Stimulated activated CD8-positive, alpha-beta memory T cell treated with anti-CD3 and anti-CD28 coated beads, Interleukin-4, amount 100 ng/mL, for 24 hours (primary cell): ENCODE measurements at regions not wholly inside any gene's neighbourhood (a gene's known extent, or its start where the extent isn't known, plus 50 kb on each side); places are given as distances from the start of the nearest gene placed in this dataset.

Experiments
- DNase-seq: peaks from one replicate; pipeline ENCODE4 v3.0.0-alpha.2; 2020; ENCODE audit warnings: low read depth

DNA sequence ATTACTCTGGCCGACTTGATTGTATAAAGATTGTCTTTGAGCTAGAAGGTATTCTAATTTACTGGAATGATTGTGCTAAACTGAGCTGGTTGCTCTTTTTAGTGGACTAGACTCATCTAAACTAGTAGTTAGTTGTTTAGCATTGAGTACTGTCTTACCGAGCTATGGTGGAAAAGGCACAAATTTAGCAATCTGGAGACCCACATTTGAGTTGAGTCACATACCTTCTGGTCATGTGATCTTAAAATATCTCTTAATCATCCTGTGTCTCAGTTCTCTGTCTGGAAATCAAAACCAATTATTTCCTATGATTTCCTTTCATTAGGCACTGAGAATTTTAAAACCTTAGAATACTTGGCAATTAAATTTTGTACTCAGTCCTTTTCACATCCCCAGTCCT lies 349.5 kb downstream of the IRS2 start:
- DNase-seq = no peak

DNA sequence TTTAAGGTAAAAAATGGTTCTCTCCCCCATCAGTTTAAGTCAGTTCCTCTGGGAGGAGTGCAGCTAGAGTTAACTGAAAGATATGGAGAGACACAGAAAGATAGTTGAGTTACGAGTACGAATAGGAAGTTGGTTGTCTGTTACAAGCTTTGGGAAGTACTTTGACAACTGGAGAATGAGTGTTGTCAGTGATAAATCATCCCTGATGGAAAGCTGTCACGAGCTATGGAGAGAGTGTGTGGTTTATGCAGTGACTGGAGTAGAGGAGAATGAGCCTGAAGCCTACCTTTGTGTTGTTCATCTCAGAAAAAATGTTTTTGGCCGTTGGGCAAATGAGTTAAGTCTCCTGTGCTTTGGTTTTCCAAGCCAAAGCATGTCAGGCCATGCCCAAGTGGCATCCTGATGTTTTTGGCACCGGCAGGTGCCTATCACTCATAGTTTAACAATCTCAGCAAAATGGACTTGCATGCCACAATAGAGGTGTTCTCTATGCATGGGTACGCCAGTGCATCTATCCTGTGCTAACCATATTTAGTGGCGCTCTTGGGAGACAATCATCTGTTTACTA lies 350.2 kb downstream of the IRS2 start:
- no peak for DNase-seq

DNA sequence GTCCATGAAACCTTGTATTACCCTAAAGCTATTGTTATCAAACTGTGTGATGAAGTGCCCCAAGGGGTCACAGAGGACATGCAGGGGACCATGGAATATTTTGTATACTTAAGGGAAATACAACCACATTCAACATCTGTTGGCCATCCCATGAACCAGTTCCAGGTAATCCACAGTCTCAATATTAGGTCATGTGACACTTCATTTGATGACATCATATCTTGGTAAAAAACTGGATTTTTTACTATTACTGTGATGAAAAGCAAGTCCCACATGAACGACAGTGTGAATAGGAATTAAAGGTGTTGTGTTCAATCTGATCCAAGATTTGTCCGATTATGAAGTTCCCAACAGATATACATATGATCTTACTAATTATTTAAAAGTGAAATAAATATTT lies 355.2 kb downstream of the IRS2 start:
- DNase-seq = no peak

DNA sequence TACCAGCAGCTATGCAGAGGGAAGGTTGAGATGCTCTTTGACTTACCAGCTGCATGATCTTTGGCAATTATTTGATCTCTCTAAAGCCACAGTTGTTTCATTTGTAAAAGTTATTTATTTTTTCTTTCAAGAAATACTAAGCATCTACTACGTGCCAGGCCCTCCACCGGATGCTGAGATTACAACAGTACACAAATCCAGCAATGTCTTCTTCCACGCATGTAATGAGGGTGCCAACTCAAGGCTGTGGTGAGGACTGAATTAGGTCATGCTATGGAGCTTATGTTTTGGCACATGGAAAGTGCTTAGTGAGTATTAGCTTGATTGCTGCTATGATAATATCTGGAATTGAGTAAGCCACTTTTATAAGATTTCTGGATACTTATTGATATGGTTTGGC lies 358.2 kb downstream of the IRS2 start:
- no peak for DNase-seq

DNA sequence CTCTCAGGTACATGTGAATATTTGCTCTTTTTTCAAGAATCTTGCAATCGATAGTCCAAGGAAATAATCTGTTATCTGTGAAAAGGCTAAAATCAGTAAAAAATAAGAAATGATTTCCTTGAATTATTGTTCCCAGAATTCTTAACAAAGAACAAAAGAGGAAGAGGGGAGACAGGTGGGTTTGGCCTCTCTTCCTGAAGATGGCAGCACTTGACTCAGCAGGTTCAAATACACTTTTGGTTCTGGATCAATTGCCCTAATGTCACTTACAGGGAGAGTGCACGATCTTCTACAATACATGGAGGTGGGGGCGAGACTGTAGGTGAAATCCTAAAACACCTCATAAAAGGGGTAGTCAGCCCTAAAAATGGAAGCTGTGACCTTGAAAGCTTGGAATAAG lies 358.7 kb downstream of the IRS2 start:
- no peak for DNase-seq

DNA sequence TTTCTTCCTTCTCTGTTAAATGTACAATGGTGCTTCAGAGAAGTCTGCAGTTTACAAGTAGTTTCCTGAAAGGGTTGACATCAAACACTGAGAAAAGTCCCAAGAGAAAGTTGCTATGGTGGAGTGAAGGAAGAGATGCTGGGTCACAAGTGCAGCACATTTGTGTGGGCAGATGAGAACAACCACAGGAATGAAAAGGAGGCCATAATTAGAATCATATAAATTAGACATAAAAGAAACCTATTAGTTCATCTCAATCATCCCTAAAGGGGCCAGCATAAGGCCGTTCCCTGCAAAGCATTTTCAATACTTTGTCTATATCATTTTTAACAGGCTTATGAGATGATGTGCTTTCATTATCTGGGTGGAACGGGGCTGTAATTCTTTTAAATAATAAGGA lies 359.2 kb downstream of the IRS2 start:
- no peak for DNase-seq

DNA sequence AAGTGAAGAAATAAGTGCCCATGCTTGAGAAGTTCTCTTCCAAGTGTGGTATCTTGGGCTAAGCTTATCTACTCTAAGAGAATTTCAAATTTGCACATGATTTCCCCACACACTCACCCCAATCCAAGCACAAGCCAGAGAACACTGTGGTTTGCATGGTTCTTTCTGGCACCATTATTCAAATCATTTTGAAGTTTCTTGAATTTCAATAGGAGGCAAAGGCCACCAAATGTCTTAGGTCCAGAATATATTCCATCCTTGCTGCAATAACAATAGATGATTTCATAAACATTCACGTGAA lies 359.7 kb downstream of the IRS2 start:
- no peak for DNase-seq

DNA sequence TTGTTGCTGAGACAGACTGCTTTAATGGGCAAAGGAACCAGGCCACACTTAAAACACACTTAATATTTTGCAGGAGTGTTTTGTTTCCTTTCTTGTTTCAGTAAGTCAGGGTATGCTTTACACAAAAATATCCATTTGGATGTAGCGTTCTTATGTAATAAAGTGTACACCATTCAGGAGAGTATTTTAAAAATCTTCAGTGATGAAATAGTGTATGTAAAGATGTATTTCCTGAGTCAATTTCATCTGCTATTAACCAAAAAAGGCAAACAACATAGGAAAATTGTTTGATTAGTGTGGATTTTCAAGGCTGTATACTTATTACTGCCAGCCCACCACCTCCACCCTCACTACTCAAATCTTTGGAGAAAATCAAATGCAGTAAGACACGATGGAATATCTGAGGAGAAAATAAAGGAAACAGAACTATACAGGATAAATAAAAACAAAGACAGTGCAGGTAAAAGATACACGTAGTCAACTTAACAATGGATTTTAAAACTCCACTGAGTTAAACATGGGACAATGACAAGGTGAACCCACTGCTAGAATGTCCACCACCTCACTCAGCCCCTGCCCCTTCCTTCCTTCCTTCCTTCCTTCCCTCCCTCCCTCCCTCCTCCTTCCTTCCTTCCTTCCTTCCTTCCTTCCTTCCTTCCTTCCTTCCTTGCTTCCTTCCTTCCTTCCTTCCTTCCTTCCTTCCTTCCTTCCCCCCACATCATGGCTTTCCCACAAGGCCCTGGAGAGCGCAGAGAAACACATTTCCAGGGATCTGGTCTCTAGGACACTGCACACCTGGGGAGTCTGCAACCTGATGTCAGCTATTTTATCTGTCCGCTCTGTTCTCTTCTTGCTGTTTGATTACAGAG lies 360.3 kb downstream of the IRS2 start:
- DNase-seq = no peak

DNA sequence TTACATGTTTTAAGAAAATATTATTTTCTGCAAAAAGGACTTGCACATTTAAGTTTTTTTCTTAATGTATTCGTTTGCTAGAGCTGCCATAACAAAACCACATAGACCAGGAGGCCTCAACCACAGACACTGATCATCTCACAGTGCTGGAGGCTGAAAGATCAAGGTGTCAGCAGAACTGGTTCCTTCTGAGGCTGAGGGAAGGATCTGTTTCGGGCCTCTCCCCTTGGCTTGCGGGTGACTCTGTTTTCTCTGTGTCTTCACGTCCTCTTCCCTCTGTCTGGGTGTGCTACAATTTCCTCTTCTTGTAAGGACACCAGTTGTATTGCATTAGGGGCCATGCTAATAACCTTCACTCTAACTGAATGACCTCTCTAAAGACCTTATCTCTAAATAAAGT lies 364.2 kb downstream of the IRS2 start:
- DNase-seq = no peak

DNA sequence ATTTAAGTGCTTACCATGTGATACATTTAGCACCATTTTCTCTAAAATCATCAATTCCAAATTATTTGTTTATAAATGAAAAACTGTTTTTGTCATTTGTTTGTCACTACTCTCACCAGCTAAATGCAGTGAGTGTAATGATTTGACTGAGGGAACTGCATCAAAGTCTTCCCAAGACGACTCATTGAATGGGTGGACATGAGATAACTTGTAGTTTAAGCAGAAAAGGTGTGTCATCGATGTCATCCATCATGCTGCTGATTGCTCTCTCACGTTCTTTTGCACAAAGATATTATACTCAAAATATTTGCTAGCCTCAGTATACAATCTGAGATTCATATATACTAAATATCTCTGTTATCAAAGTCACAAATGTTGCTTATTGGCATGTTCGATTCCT lies 366.5 kb downstream of the IRS2 start:
- no peak for DNase-seq

DNA sequence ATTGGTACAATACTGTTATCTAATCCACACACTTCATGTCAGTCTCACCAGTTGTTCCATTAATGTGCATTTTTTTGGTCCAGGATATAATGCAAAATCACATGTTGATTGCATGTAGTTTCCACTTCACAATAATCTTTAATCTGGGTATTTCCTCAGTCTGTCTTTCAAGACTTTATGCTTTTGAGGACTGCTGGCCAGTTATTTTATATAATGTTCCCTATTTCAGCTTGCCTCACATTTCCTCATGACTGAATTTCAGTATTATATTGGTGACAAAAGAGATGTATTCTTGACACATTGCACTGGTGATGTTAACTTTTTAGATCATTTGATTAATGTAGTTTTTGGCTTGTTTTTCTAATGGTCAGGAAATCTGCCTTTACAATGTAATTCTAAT lies 368.3 kb downstream of the IRS2 start:
- DNase-seq = no peak

DNA sequence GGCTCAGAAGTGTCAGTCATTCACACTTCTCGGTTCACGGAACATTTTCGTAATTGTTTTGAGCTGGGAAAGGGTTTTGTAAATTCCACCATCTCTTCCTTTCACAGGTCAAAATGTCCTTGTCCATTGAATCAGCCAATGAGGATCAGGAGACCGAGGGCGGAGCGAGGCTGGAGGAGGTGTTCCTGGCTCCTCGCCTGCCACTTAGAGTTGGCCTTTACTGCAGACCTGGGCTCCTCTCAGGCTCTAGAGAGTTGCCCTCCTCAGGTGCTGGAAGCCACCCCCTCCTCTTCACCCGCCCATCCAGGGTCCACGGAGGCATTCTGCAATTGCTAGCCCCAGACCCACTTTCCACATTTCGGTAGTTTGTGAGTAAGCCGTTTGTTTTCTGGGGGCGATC lies 370.4 kb downstream of the IRS2 start:
- no peak for DNase-seq

DNA sequence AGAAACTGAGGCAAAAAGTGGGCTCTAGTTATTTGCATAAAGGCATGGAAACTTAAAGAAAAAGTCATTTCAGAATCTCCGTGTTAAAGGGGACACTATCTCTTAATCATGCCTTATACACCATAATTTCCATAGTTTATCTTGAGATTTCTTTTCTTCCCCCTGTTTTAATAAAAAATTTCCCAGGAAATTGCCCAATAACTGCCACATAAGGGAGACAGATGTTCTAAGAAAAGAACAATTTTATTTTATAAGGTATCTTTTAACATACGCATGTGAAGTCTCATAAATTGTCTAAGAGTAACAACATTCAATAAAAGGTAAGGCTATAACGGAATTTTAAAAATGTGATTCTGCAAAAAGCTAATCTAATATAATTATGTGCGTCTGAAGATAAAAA lies 371.3 kb downstream of the IRS2 start:
- no peak for DNase-seq

DNA sequence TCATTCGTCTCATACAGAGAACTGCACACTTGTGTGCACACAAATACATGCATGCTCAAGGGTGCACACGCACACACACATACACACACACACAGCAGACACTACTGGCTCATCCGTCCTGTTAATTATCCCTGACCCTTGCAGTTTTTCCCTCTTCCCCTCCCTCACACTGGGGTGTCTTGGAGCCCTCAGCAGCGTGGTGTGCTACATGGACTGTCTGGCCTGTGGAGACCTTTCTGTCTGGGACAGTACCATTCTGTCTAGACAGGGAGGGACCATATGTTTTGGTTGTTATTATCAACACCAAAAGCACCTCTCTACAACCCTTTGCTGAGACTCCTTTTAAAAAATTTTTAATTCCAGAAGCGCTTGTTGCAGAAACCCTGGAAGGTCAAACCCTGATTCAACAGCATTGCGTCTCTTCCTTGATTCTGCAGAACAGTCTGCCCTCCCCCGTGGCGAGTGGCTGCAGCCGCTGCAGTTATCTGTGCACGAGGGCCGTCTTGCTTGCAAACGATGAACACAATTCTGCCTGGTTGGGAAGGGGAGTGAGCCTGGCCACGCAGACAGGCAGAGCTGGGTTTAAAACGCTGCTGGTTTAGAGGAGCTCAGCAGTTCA lies 374.0 kb downstream of the IRS2 start:
- no peak for DNase-seq

DNA sequence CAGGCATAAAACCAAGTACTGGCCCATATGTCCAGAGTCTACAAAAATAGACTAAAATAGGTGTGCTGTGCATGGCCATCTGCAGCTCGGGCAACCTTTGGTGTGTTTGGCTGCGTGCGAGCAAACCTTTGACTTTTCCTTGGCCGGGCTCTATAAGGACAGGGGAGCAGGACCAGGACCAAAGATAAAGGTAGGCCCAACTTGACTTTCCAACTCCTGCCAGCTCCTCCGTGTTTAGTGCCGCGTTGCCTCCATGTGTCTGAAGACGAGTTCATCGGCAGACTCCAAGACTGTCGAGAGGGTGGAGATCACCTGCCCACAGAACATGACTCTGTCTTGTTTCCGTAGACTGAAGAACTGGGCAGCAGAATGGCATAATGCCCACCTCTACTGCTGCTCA lies 375.5 kb downstream of the IRS2 start:
- no peak for DNase-seq

DNA sequence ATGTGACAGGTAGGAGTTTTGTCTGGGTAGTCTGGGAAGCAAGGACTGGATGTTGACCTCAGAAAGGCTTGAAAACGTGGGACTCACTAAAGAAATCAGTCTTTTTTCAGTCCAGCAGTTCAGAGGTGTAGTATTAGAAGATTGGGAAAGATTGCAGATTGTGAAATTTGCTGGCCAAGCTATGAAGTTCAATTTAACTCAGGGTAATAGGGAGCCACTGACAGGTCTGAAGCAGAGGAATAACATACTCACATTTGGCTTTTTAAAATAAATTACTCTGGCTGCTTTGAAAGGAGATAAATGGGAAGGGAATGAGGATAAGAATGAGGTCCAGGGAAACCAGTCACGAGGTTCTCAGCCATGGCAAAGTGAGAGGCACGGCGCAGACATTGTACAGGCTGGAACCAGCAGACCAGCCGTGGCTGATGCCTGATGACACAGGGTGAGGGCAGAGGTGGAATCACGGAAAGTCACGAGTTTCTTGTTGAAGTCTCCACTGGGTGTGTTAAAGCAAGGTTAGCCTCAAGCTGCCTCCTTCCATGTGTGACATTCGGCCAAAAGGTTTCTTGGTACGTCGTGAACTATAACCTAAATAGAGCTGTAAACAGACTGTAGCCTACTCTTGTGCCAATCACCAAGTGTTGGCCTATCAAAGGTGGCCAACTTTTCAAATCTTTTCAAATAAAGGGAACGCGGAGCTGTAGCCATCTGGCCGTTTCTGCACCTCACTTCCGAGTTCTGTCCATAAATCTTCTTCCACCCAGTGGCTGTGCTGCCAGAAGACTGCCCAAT lies 377.6 kb downstream of the IRS2 start:
- no peak for DNase-seq

DNA sequence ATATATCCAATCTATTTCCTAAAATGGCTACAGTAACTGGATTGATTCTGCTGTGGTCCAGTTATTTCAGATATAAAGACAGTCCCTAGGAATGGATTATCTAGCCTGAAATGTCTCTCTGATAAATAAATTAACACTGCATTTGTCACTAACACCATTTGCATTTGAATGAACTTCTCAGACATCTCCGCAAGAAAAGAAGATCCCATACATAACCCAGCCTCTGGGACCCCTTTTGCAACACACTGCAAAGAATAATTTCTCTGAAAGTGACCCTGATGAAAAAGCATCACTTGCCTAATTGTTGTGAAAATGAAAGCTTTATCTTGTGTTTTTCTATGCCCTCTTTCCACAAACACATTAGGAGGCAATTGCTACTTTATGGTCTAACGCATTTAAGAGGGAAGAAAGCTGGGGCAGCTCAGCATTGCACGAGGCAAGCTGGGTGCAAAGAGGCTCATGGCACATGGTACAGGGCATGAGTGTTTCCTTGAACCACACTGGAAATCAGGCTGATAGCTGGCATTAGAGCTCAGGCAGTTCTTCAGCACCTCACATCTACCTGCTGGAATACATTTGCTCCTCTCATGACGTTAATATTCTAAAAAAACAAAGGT lies 379.9 kb downstream of the IRS2 start:
- DNase-seq = no peak

DNA sequence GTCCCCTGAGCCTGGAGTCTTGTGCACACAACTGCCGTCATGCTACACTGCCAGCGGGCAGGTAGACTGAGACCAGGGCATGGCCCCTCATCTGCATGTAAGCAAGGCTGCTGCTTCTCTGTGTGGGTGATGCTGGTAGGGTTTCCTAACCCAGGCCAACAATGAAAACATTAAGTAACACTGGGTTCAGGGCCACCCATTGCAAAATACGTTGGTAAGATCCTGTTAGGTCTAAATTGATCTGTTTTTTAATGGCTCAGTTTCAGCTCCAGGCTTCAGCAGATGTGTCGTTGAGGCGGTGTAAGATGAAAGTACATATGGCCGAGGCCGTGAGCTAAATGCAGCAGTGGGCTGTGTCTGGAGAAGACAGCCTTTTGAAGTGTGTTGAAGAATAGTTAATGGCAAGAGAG lies 383.4 kb downstream of the IRS2 start:
- no peak for DNase-seq

DNA sequence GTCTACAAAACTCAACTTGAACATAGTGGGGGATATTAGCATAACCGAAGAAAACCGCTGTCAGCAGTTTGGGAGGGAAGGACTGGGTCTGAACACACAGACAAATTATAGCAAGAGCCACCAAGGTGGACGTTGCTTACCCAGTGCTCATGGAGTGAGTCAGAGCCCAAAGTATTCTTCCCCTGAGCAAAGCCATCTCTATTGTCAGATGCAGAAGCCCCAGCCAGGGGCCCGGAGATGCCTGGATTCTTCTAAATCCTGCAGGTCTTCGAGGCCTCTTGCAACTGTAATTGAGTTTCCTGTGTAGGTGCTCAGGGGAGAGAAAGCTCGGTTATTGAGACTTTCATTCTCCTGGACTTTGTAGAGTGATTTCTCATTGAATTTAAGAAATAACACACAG lies 384.5 kb downstream of the IRS2 start:
- DNase-seq = no peak

DNA sequence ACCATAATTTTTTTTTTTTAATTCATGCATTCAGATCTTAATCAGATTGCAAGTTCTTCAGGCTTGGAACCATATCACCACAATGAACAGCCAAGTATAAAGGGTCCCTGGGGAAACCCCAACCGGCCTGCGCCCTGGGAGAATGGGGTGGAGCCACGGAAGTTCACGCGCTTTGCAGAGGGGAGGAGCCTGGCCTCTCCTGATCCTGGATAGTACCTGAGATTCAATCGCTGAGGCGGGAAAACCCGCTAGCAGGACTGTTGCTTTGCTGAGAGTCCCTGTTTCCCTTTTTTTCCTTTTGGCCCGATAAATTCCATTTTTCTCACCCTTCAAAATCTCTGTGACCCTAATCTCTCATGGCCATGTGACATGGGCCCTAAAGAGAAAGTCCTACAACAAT lies 385.1 kb downstream of the IRS2 start:
- no peak for DNase-seq

DNA sequence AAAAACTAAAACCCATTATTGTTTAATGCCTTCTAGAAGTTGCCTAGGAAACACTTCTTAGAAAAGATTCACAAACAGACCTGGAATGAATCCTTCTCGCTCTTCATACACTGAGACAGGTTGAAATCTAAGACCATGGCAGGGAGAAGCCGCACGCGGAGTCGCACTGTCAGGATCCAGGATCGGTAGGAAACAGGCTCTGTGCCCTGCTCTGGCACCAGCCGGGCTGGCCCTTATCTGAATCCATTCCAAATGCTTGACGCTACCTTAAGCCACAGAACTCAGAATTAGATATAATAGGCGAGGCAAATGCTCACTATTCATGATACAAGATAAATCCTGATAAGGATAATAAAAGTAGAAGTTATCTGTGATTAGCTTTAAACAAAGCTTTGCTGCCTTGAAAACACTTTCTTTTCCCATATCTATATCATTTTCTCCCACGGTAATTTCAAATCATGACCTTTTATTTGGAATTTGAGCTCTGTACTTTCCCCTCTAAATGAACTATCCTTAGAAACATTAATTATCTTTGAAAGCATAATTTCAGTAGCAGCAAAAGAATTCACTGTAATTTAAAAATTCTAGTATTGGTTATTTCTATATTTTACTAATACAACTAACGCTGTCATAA lies 385.6 kb downstream of the IRS2 start:
- DNase-seq = no peak

DNA sequence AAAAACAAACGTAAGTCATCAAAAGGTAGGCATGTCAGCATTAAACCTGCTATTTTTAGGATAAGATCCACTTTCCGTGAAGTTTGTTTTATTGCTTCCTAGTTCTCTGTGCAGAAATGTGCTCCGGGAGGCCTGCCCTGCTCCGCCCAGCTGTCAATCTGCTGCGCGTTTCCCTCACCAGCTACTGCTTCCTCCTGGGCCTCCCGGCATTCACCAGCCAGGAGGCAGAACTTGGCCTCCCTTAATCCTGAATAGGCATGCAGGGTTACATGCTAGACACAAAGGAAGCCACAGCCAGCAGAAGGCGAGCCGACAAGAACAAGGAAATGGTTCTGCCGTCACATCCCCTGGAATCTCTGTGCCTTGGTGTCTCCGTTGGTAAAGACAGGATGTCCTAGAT lies 386.2 kb downstream of the IRS2 start:
- no peak for DNase-seq
